ENCODE measurements at regions not wholly inside any gene's neighbourhood (a gene's known extent, or its start where the extent isn't known, plus 50 kb on each side); places are given as distances from the start of the nearest gene placed in this dataset.

- intact Hi-C loops (cut with DNase I), result no loop called here
- no peak for DNase-seq (ENCODE audit: low spot score)
These were observed 55.7 kb upstream of the PHACTR2 start for GRCh38 chr6:143621876-143622605.

- intact Hi-C loops (cut with DNase I), result no loop called here
- no peak for DNase-seq (ENCODE audit: low spot score)
These were observed 56.4 kb upstream of the PHACTR2 start for GRCh38 chr6:143621159-143621873.

GRCh38 chr6:143620447-143620846, 57.3 kb upstream of the PHACTR2 start:
- intact Hi-C loops (cut with DNase I), result no loop called here

GRCh38 chr6:143619824-143620401, 57.9 kb upstream of the PHACTR2 start:
- intact Hi-C loops (cut with DNase I), result no loop called here
- DNase-seq (ENCODE audit: low spot score), result no peak

More at GRCh38 chr6:143620447-143620846, 57.3 kb upstream of the PHACTR2 start:
- no peak for DNase-seq (ENCODE audit: low spot score)

GRCh38 chr6:143616741-143617140, 61.0 kb upstream of the PHACTR2 start:
- no peak for DNase-seq (ENCODE audit: low spot score)
- intact Hi-C loops (cut with DNase I), result no loop called here

GRCh38 chr6:143615785-143616184, 62.0 kb upstream of the PHACTR2 start:
- intact Hi-C loops (cut with DNase I), result no loop called here

GRCh38 chr6:143614235-143614634, 63.5 kb upstream of the PHACTR2 start:
- no peak for DNase-seq (ENCODE audit: low spot score)
- intact Hi-C loops (cut with DNase I), result no loop called here

More at GRCh38 chr6:143615785-143616184, 62.0 kb upstream of the PHACTR2 start:
- DNase-seq (ENCODE audit: low spot score), result no peak

GRCh38 chr6:143613749-143614148, 64.0 kb upstream of the PHACTR2 start:
- intact Hi-C loops (cut with DNase I), result no loop called here
- no peak for DNase-seq (ENCODE audit: low spot score)

- DNase-seq (ENCODE audit: low spot score), result no peak
- intact Hi-C loops (cut with DNase I), result no loop called here
These were observed 65.6 kb upstream of the PHACTR2 start for GRCh38 chr6:143612186-143612585.

GRCh38 chr6:143611580-143611979, 66.2 kb upstream of the PHACTR2 start:
- intact Hi-C loops (cut with DNase I), result no loop called here
- DNase-seq (ENCODE audit: low spot score), result no peak

GRCh38 chr6:143609972-143610371, 67.8 kb upstream of the PHACTR2 start:
- DNase-seq (ENCODE audit: low spot score), result no peak
- intact Hi-C loops (cut with DNase I), result no loop called here

GRCh38 chr6:143609501-143609900, 68.3 kb upstream of the PHACTR2 start:
- intact Hi-C loops (cut with DNase I), result no loop called here
- no peak for DNase-seq (ENCODE audit: low spot score)

GRCh38 chr6:143608906-143609305, 68.9 kb upstream of the PHACTR2 start:
- no peak for DNase-seq (ENCODE audit: low spot score)
- intact Hi-C loops (cut with DNase I), result no loop called here

- no peak for DNase-seq (ENCODE audit: low spot score)
- intact Hi-C loops (cut with DNase I), result no loop called here
These were observed 69.8 kb upstream of the PHACTR2 start for GRCh38 chr6:143607974-143608373.

- intact Hi-C loops (cut with DNase I), result no loop called here
- DNase-seq (ENCODE audit: low spot score), result no peak
These were observed 70.6 kb upstream of the PHACTR2 start for GRCh38 chr6:143607168-143607567.

GRCh38 chr6:143605906-143606521, 71.8 kb upstream of the PHACTR2 start:
- DNase-seq (ENCODE audit: low spot score), result no peak
- intact Hi-C loops (cut with DNase I), result no loop called here

GRCh38 chr6:143603455-143603854, 74.3 kb upstream of the PHACTR2 start:
- no peak for DNase-seq (ENCODE audit: low spot score)
- intact Hi-C loops (cut with DNase I), result no loop called here

GRCh38 chr6:143601504-143601903, 76.3 kb upstream of the PHACTR2 start:
- intact Hi-C loops (cut with DNase I), result no loop called here
- no peak for DNase-seq (ENCODE audit: low spot score)

- intact Hi-C loops (cut with DNase I), result no loop called here
- DNase-seq (ENCODE audit: low spot score), result no peak
These were observed 76.9 kb upstream of the PHACTR2 start for GRCh38 chr6:143600821-143601220.

- DNase-seq (ENCODE audit: low spot score), result peak; percentile 44
- intact Hi-C loops (cut with DNase I), result no loop called here
These were observed 79.2 kb upstream of the PHACTR2 start for GRCh38 chr6:143598466-143599080.
